ENCODE measurements at regions not wholly inside any gene's neighbourhood (a gene's known extent, or its start where the extent isn't known, plus 50 kb on each side); places are given as distances from the start of the nearest gene placed in this dataset.
A peak's percentile ranks its signal among the peaks of the same experiment; 100 is the strongest.

- Mint-ChIP-seq H3K27ac (no peak overlapping the region), H3K27me3 (ENCODE audit: insufficient read depth, low read depth, poor library complexity) (peaks cover 2% of the 10 kb centered on the region), H3K4me1 (no peaks in the 10 kb centered on the region), H3K9me3 (peaks cover 35% of the 10 kb centered on the region), H3K4me3 (no peak overlapping the region), H3K36me3 (ENCODE audit: low read depth) (peaks cover 5% of the 10 kb centered on the region; the same call in 2 of the 3 replicates)
- no peaks in the 10 kb centered on the region for H3F3A ChIP-seq (replicated peaks; ENCODE audit: low read depth)
- H4K20me1 ChIP-seq (replicated peaks; ENCODE audit: insufficient read depth): no peaks in the 10 kb centered on the region
- H3K4me1 ChIP-seq (ENCODE audit: insufficient read depth): no peaks in the 10 kb centered on the region
- no peaks in the 10 kb centered on the region for H3K9me2 ChIP-seq (ENCODE audit: insufficient read depth)
- no peak overlapping the region for H3K4me2 ChIP-seq
- TF ChIP-seq EZH2 (IDR thresholded peaks at IDR 0.05; ENCODE audit: low read depth, unreplicated experiment): no peak
- no peak for TF ChIP-seq ETS1 (IDR thresholded peaks at IDR 0.05)
- no peak for TF ChIP-seq ZNF462 (CRISPR knock-in tag; IDR thresholded peaks at IDR 0.05)
- no peak for TF ChIP-seq ZNF331 (CRISPR knock-in tag; IDR thresholded peaks at IDR 0.05; ENCODE audit: low read depth)
- no peak for TF ChIP-seq POLR2AphosphoS5 (IDR thresholded peaks at IDR 0.05; ENCODE audit: low read depth)
- TF ChIP-seq NANOG (IDR thresholded peaks at IDR 0.05; ENCODE audit: borderline replicate concordance): no peak
- TF ChIP-seq EZH2phosphoT487 (IDR thresholded peaks at IDR 0.05; ENCODE audit: unreplicated experiment): no peak
- no peak for TF ChIP-seq CREB1 (CRISPR knock-in tag; IDR thresholded peaks at IDR 0.05; ENCODE audit: low read depth)
- TF ChIP-seq JUNB (IDR thresholded peaks at IDR 0.05; ENCODE audit: unreplicated experiment): no peak
- TF ChIP-seq STAT1 (IDR thresholded peaks at IDR 0.05; ENCODE audit: unreplicated experiment): no peak
- TF ChIP-seq REST (IDR thresholded peaks at IDR 0.05; ENCODE audit: unreplicated experiment): no peak
- no peak for TF ChIP-seq ZNF114 (CRISPR knock-in tag; IDR thresholded peaks at IDR 0.05)
- no peak for TF ChIP-seq CTCF (conservative IDR thresholded peaks at IDR 0.05; ENCODE audit: low read depth in 2 of 2)
- 0 out of 2 replicates have a peak, but pooled peaks cover 3% of the 10 kb centered on the region for H3K36me3 ChIP-seq (ENCODE audit: insufficient read depth)
- H3K79me2 ChIP-seq (replicated peaks; ENCODE audit: insufficient read depth): no peaks in the 10 kb centered on the region
- ATAC-seq (no peak), DNase-seq (ENCODE audit: low spot score) (no peak)
- peak overlapping the region; percentile 60; the same call in 1 of the 2 replicates for H2AFZ ChIP-seq
- H3K27me3 ChIP-seq (ENCODE audit: insufficient read depth): no peaks in the 10 kb centered on the region
- H3K27ac ChIP-seq (ENCODE audit: low read depth): no peak overlapping the region
- no peak overlapping the region for H3K4me3 ChIP-seq
Observed at GRCh38 chr2:160828076-160828475, 332.2 kb upstream of the TANK start.
